SU-DHL-6 (cell line): ENCODE measurements at regions not wholly inside any gene's neighbourhood (a gene's known extent, or its start where the extent isn't known, plus 50 kb on each side); places are given as distances from the start of the nearest gene placed in this dataset.

Experiments used
- H2AFZ ChIP-seq: fragments of 200-600 bp; sonication (generic); 2 replicates; pipeline ENCODE4 v1.6.1; 2014; ENCODE audit warnings: low read depth, mild to moderate bottlenecking, moderate library complexity, mixed read lengths, antibody characterized with exemption, low read length; ENCODE audit not compliant: severe bottlenecking
- H3F3A ChIP-seq: fragments of 200-600 bp; shearing (Covaris generic); 2 replicates; pipeline ENCODE4 v1.6.0; 2016; ENCODE audit warnings: antibody characterized with exemption, mild to moderate bottlenecking; ENCODE audit not compliant: insufficient read depth
- H3K27ac ChIP-seq: fragments of 200-600 bp; sonication (generic); 2 replicates; pipeline ENCODE4 v1.5.1; 2016; ENCODE audit warnings: low read depth, mild to moderate bottlenecking, low read length, moderate library complexity, mixed read lengths
- H3K27me3 ChIP-seq: fragments of 200-600 bp; sonication (generic), shearing (Covaris generic); 2 replicates; pipeline ENCODE4 v1.6.0; 2014; ENCODE audit warnings: mild to moderate bottlenecking, low read length
- H3K36me3 ChIP-seq: fragments of 200-600 bp; sonication (generic); 2 replicates; pipeline ENCODE4 v1.6.1; 2014; ENCODE audit warnings: mild to moderate bottlenecking, low read length, mixed read lengths
- H3K4me2 ChIP-seq: fragments of 300-600, 200-600 bp; shearing (Covaris generic), sonication (generic); 2 replicates; pipeline ENCODE4 v1.6.0; 2014; ENCODE audit warnings: low read length, low read depth, mild to moderate bottlenecking; ENCODE audit not compliant: poor library complexity, severe bottlenecking
- H3K4me3 ChIP-seq: fragments of 200-600 bp; sonication (generic); 2 replicates; pipeline ENCODE4 v1.5.1; 2014; ENCODE audit warnings: antibody characterized with exemption, low read length, mild to moderate bottlenecking, mixed read lengths; ENCODE audit not compliant: insufficient read depth, poor library complexity, severe bottlenecking
- H3K79me2 ChIP-seq: fragments of 200-600 bp; sonication (generic); 2 replicates; pipeline ENCODE4 v1.6.1; 2014; ENCODE audit warnings: mild to moderate bottlenecking, low read length, moderate library complexity; ENCODE audit not compliant: insufficient read depth
- H3K9ac ChIP-seq: fragments of 200-600 bp; sonication (generic); 2 replicates; pipeline ENCODE4 v1.7.0; 2014; ENCODE audit warnings: mild to moderate bottlenecking, low read length
- H3K9me2 ChIP-seq: fragments of 200-600 bp; sonication (generic); replicated peaks from 2 replicates; pipeline ENCODE4 v1.6.1; 2014; ENCODE audit warnings: low read length; ENCODE audit not compliant: insufficient read depth
- H3K9me3 ChIP-seq: fragments of 200-600 bp; sonication (generic); 2 replicates; pipeline ENCODE4 v1.6.1; 2014; ENCODE audit warnings: low read length, mixed read lengths; ENCODE audit not compliant: insufficient read depth
- H4K20me1 ChIP-seq: fragments of 200-600 bp; sonication (generic); 2 replicates; pipeline ENCODE4 v1.6.1; 2014; ENCODE audit warnings: low read depth, mild to moderate bottlenecking, antibody characterized with exemption, low read length, moderate library complexity, mixed read lengths
- CTCF ChIP-seq: fragments of 200-600 bp; sonication (generic); IDR thresholded peaks from one replicate; pipeline ENCODE4 v1.5.1; 2017; ENCODE audit warnings: antibody characterized with exemption, mild to moderate bottlenecking, low read length, moderate library complexity; ENCODE audit not compliant: insufficient read depth, poor library complexity, severe bottlenecking
- EZH2phosphoT487 ChIP-seq: fragments of 200-600 bp; sonication (generic), shearing (Covaris generic); conservative IDR thresholded peaks from 2 replicates; pipeline ENCODE4 v1.6.1; 2018; ENCODE audit warnings: mild to moderate bottlenecking, antibody characterized with exemption, low read length, moderate library complexity, mixed read lengths

DNA sequence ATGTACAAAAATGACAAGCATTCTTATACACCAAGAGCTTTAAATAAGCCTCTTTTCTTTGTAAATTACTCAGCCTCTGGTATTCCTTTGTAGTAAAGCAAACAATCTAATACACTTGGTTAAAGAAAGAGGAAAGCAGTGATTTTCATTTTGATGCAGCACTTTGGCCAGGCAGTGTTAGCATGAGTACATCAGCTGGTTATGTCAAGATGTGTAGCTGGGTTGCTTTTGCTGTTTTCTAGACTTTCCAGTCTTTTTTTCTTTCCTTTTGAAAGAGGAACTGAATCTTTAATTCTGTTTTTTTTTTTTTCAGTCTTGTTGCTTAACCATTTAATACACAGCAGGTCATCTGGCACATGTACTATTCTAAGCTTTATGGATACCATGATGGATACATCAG lies 167.1 kb upstream of the AADAT start:
- Histone ChIP-seq H3K27ac (no peak overlapping the region), H3K27me3 (no peaks in the 10 kb centered on the region), H2AFZ (no peak overlapping the region), H3K4me2 (no peak overlapping the region), H3K4me3 (no peak overlapping the region), H3K79me2 (no peaks in the 10 kb centered on the region), H3F3A (no peaks in the 10 kb centered on the region), H3K9me2 (no peaks in the 10 kb centered on the region), H4K20me1 (no peaks in the 10 kb centered on the region), H3K9me3 (no peaks in the 10 kb centered on the region), H3K9ac (no peak overlapping the region), H3K36me3 (no peaks in the 10 kb centered on the region)
- no peak for TF ChIP-seq EZH2phosphoT487
- TF ChIP-seq CTCF, result no peak

DNA sequence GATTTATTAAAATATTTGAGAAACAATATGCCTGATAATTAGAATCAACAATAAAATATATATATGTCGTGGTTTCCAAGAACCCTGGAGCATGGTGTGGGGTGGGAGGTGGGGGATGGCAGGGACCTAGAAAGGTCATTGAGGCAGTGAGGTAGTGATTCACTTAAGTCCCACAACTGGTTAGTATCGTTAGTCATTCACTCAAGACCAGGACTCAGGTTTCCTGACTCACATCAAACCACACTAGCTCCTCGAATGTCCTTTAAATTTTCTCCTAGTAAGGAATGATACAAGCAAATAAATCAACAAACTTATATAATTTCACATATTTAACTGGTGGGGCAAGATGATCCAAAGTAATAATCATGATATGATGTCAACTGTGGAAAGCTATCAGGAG lies 158.8 kb upstream of the AADAT start:
- no peak overlapping the region for H3K27ac ChIP-seq
- no peaks in the 10 kb centered on the region for H3F3A ChIP-seq
- no peaks in the 10 kb centered on the region for H3K79me2 ChIP-seq
- no peaks in the 10 kb centered on the region for H3K9me2 ChIP-seq
- no peak overlapping the region for H2AFZ ChIP-seq
- no peaks in the 10 kb centered on the region for H3K9me3 ChIP-seq
- H3K4me2 ChIP-seq, result no peak overlapping the region
- H3K36me3 ChIP-seq, result no peaks in the 10 kb centered on the region
- no peaks in the 10 kb centered on the region for H3K27me3 ChIP-seq
- H3K9ac ChIP-seq, result no peak overlapping the region
- no peaks in the 10 kb centered on the region for H4K20me1 ChIP-seq
- TF ChIP-seq EZH2phosphoT487, result no peak
- TF ChIP-seq CTCF, result no peak
- H3K4me3 ChIP-seq, result no peak overlapping the region

- no peaks in the 10 kb centered on the region for H3K9me3 ChIP-seq
Observed at GRCh38 chr4:170248029-170248428, 158.3 kb upstream of the AADAT start.

More at GRCh38 chr4:170248029-170248428, 158.3 kb upstream of the AADAT start:
- Histone ChIP-seq H3K36me3 (no peaks in the 10 kb centered on the region), H4K20me1 (no peaks in the 10 kb centered on the region), H3K4me3 (no peak overlapping the region), H2AFZ (no peak overlapping the region), H3F3A (no peaks in the 10 kb centered on the region), H3K79me2 (no peaks in the 10 kb centered on the region), H3K27ac (no peak overlapping the region), H3K9ac (no peak overlapping the region), H3K27me3 (no peaks in the 10 kb centered on the region), H3K4me2 (no peak overlapping the region), H3K9me2 (no peaks in the 10 kb centered on the region)
- TF ChIP-seq EZH2phosphoT487 (no peak), CTCF (no peak)
